Glomerular endothelial cell (primary cell): ENCODE measurements at regions not wholly inside any gene's neighbourhood (a gene's known extent, or its start where the extent isn't known, plus 50 kb on each side); places are given as distances from the start of the nearest gene placed in this dataset.
"Not testable (repeated sequence)": the region's sequence is repeated elsewhere in the genome, so short reads cannot be mapped to it uniquely, and the experiment has no call there.

ENCODE experiments used
- DNase-seq: peaks from one replicate; pipeline ENCODE4 v3.0.0-alpha.2; 2011; ENCODE audit warnings: low read depth, low spot score; ENCODE audit errors: extremely low read depth

DNA sequence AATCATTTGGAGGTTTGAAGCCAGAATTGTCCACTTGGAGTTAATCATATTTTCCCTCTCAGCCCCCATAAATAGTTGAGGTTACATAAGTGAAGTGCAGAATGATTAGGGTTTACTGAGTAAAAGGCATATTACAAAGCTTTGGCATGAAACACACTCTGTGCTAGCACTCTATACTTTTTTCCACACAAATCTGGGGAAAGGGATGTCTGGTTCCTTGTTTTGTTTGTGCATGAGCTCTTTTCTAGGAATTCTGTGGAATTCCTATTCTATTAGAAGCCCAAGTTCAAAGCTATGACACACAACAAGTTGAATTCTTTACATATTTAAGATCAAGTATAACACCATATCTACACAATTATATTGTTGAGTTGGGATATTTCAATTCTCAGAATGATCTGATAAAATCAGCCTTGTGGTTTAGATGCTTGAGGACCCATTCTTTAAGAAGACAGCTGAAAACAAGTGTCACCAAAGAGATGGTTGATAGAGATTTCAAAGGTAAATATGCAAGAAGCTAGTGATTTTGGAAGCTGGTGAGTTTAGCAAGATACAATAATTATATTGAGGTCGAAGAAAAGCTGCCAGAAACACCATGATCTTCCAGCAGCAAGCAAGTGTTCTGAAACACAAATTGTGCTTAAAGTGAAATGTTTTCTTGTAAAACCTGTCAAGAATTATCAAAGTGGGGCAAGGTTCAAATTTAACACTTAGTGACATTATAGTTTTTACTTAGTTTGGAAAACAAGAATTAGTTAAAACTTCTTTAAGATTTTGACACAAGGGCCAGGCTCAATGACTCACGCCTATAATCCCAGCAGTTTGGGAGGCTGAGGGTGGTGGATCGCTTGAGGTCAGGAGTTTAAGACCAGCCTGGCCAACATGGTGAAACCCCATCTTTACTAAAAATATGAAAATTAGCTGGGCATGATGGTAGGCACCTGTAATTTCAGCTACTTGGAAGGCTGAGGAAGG lies 122.6 kb downstream of the INHBA start:
- peak; percentile 95 for DNase-seq

- no peak for DNase-seq
Measured at GRCh38 chr7:41578700-41579099, 124.2 kb downstream of the INHBA start.

DNA sequence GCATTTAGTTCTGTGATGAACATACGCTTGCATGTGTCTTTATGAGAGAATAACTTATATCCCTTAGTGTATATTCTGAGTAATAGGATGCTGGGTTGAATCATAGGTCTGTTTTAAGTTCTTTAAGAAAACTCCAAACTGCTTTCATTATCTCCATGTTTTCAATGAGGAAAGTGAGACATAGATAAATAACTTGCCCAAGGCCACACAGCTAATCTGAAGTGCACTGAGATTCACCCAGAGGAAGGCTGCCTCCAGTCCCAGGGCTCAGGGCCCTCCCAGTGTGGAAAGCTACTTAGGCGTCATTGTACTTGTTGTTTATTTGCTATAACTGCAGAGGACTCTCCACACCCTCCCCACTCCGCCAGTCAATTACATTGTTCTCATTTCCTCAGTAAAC lies 126.7 kb downstream of the INHBA start:
- no peak for DNase-seq

GRCh38 chr7:41574377-41574776 lies 128.5 kb downstream of the INHBA start:
- peak; percentile 77 for DNase-seq

- DNase-seq: peak; percentile 82
Measured at GRCh38 chr7:41573862-41574261, 129.0 kb downstream of the INHBA start.

DNA sequence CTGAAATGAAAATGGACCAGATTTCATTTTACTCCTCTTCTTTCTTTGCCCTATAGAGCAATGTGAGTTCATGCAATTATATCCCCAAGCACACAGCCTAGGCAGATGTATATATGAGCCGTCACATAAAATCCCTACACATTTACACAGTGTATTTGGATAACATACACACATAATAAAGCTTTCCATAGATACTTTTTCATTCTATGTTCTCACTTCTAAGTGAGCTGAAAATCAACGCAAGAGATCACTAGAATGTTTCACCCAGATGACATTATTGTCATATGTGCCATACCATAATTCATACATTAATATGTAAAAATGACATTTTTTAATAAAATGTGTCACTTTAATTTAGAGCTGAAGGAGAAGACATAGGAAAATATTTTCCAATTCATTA lies 129.4 kb downstream of the INHBA start:
- no peak for DNase-seq

GRCh38 chr7:41573015-41573414 lies 129.9 kb downstream of the INHBA start:
- DNase-seq: no peak

GRCh38 chr7:41571573-41571972 lies 131.3 kb downstream of the INHBA start:
- no peak for DNase-seq

- no peak for DNase-seq
Measured at GRCh38 chr7:41570766-41571165, 132.1 kb downstream of the INHBA start.

DNA sequence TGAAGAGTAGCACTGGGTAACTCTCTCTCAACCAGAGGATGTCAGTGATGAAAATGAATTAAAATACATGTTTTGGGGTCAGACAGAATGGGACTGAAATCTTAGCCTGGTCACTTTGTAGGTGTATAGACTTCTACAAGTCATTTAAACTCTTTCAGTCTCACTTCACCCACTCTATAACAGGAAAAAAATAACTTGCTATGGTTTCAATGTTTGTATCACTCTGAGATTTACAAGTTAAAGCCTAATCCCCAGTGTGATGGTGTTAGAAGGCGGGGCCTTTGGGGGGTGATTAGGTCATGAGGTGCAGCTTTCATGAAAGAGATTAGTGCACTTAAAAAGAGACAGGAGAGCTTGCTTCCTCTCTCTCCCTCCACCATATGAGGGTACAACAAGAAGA lies 134.8 kb downstream of the INHBA start:
- no peak for DNase-seq

DNA sequence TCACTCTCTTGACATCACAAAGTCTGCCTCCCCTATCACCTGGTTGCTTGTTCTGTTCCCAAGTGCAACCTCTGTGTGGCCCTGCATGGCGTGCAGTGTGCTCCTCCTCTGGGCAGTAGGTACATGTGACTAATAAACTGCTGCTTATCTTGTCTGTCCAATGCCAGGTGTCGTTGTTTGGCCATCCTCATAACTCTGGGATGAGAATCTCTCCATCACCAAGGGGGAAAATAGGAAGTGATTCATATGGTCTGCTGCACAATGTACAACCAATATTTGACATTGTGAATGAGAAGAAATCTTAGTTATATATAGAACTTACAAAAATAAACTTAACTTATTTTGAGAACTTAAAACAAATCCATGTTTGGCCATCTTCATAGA lies 135.2 kb downstream of the INHBA start:
- DNase-seq: no peak

- no peak for DNase-seq
Measured at GRCh38 chr7:41567031-41567730, 135.7 kb downstream of the INHBA start.

GRCh38 chr7:41566581-41566980 lies 136.3 kb downstream of the INHBA start:
- no peak for DNase-seq

DNA sequence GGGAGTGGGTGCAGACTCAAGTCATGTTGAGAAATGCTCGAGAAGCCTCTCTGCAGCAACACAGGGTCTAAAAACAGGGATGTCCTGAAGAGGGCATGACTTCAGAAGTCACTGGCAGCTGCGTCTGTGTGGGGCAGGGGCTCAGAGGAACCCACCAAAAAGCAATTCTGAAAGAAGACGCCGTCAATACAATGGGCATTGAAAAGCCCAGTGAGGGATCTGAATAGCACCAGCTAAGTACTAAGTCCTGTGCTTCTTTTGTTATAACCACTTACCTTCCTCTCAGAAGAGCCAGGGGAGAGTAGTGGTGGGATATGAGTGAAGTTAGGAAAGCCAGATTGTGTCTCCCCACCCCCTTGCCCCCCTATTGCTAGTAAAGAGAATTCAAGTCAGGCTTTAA lies 137.2 kb downstream of the INHBA start:
- DNase-seq: no peak

- DNase-seq: no peak
Measured at GRCh38 chr7:41559426-41559825, 143.5 kb downstream of the INHBA start.

DNA sequence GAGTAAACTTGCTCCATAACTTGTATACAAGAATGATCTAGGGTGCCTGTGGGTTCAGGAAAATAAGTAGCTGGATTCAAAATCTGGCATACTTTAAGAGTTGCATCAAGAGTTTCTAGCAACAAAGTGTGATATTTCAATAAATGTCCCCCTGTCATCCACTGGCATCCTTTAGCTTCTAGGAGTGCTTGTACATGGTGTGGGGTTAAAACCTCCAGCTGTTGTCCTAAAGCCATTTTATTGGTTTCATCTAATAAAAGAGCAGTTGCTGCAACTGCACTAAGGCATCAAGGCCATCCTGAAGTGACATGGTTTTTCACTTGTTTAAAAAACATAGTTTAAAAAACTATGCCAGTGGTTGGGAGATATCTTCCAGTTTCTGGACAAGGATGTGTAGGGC lies 148.4 kb downstream of the INHBA start:
- DNase-seq: no peak

DNA sequence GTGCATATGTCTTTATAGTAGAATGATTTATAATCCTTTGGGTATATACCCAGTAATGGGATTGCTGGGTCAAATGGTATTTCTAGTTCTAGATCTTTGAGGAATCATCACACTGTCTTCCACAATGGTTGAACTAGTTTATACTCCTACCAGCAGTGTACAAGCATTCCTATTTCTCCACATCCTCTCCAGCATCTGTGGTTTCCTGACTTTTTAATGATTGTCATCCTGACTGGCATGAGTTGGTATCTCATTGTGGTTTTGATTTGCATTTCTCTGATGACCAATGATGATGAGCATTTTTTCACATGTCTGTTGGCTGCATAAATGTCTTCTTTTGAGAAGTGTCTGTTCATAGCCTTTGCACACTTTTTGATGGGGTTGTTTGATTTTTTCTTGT lies 152.8 kb downstream of the INHBA start:
- DNase-seq: not testable (repeated sequence)

- no peak for DNase-seq
Measured at GRCh38 chr7:41544241-41544640, 158.6 kb downstream of the INHBA start.

DNA sequence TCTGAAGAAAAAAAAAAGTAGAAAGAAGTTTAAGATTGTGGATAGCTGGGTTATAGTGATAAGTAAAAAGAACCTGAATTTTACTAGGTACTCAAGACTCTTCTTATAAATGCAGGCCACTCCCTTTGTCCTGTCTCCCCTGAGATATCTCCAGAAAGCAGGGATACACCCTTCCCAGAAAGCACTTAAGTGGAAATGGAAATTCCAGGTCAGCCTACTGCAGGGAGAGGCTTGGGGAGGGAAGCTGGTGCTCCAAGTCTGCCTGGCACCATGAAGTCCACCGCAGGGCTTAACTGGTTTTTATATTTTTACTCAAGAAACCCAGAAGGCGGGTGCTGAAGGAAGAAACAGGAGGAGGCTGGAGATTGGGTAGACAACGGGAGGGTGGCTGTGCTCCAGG lies 162.3 kb downstream of the INHBA start:
- no peak for DNase-seq

- DNase-seq: no peak
Measured at GRCh38 chr7:41538810-41539724, 163.8 kb downstream of the INHBA start.
